IMR-90 (cell line): ENCODE measurements at regions not wholly inside any gene's neighbourhood (a gene's known extent, or its start where the extent isn't known, plus 50 kb on each side); places are given as distances from the start of the nearest gene placed in this dataset.

Experiments
- ATAC-seq: fragments of 200-7000 bp; cut with Tn5 transposase; 2 replicates; pipeline ENCODE4 v1.9.1; 2020; ENCODE audit warnings: low read depth, mild to moderate bottlenecking, moderate library complexity
- BruUV-seq: library from RNA; stranded (reverse); fragments of 400-500 nt; replicated peaks from 2 replicates; lab custom pipeline; 2021; lab: Mats Ljungman, UMichigan
- CTCF ChIA-PET: fragments of 300-600 bp; formaldehyde crosslinking; extraction: SDS; loops from one replicate; lab custom pipeline; 2021; ENCODE audit warnings: antibody characterized with exemption; lab: Yijun Ruan, JAX
- POLR2A ChIA-PET: fragments of 300-600 bp; sonication (Branson Sonifier 250); formaldehyde crosslinking; loops from one replicate; lab custom pipeline; 2022; ENCODE audit warnings: antibody characterized with exemption; ENCODE audit not compliant: unreplicated experiment; lab: Charles Lee
- DNase-seq: peaks from one replicate; pipeline ENCODE4 v3.0.0; 2013
- H2AFZ ChIP-seq: replicated peaks from 2 replicates; pipeline ENCODE3; 2013; ENCODE audit warnings: low read length, mild to moderate bottlenecking; ENCODE audit not compliant: poor library complexity
- H2AK5ac ChIP-seq: 2 replicates; pipeline ENCODE4 v1.6.1; 2013; ENCODE audit warnings: low read depth, low read length, inconsistent platforms
- H2AK9ac ChIP-seq: replicated peaks from 2 replicates; pipeline ENCODE3; 2013; ENCODE audit warnings: mild to moderate bottlenecking, low read depth, low read length, moderate library complexity; ENCODE audit not compliant: poor library complexity
- H2BK120ac ChIP-seq: 2 replicates; pipeline ENCODE4 v1.6.1; 2013; ENCODE audit warnings: low read depth, low read length, inconsistent platforms
- H2BK15ac ChIP-seq: 3 replicates; pipeline ENCODE4 v1.6.1; 2013; ENCODE audit warnings: low read depth, low read length, inconsistent platforms
- H2BK20ac ChIP-seq: 2 replicates; pipeline ENCODE4 v1.6.1; 2013; ENCODE audit warnings: low read depth, mild to moderate bottlenecking, inconsistent platforms, low read length, moderate library complexity
- H2BK5ac ChIP-seq: 2 replicates; pipeline ENCODE4 v1.6.1; 2013; ENCODE audit warnings: mild to moderate bottlenecking, low read depth, low read length, inconsistent platforms; ENCODE audit not compliant: poor library complexity, severe bottlenecking
- H3K14ac ChIP-seq: replicated peaks from 2 replicates; pipeline ENCODE4 v1.6.1; 2013; ENCODE audit warnings: low read depth, low read length, inconsistent platforms
- H3K18ac ChIP-seq: 2 replicates; pipeline ENCODE4 v1.6.1; 2013; ENCODE audit warnings: low read depth, low read length, control low read depth
- H3K23ac ChIP-seq: 2 replicates; pipeline ENCODE4 v1.6.1; 2013; ENCODE audit warnings: low read depth, low read length, inconsistent platforms
- H3K27ac ChIP-seq: 2 replicates; pipeline ENCODE4 v1.5.1; 2013; ENCODE audit warnings: mild to moderate bottlenecking, control low read depth, low read length; ENCODE audit not compliant: insufficient read depth
- H3K27me3 ChIP-seq: 2 replicates; pipeline ENCODE4 v1.6.1; 2013; ENCODE audit warnings: low read length; ENCODE audit not compliant: control insufficient read depth, insufficient read depth
- H3K36me3 ChIP-seq: 2 replicates; pipeline ENCODE4 v1.6.1; 2013; ENCODE audit warnings: low read length, mixed read lengths; ENCODE audit not compliant: control insufficient read depth, insufficient read depth
- H3K4ac ChIP-seq: 2 replicates; pipeline ENCODE4 v1.6.1; 2013; ENCODE audit warnings: low read depth, low read length, inconsistent platforms
- H3K4me1 ChIP-seq: 2 replicates; pipeline ENCODE4 v1.6.1; 2013; ENCODE audit warnings: low read length, mixed read lengths; ENCODE audit not compliant: control insufficient read depth, insufficient read depth
- H3K4me2 ChIP-seq: 2 replicates; pipeline ENCODE4 v1.6.1; 2013; ENCODE audit warnings: low read depth, mild to moderate bottlenecking, control low read depth, low read length, moderate library complexity
- H3K4me3 ChIP-seq: 2 replicates; pipeline ENCODE4 v1.5.1; 2013; ENCODE audit warnings: low read depth, mild to moderate bottlenecking, control low read depth, low read length, moderate library complexity; ENCODE audit not compliant: insufficient read depth
- H3K56ac ChIP-seq: 2 replicates; pipeline ENCODE4 v1.6.1; 2013; ENCODE audit warnings: low read length, inconsistent platforms; ENCODE audit not compliant: insufficient read depth; ENCODE audit errors: extremely low read depth
- H3K79me1 ChIP-seq, 2 experiments: 2 replicates each; pipeline ENCODE4 v1.6.1; 2013; ENCODE audit warnings: low read length in 2 of 2, inconsistent platforms in 1 of 2, low read depth in 1 of 2
- H3K9ac ChIP-seq: 2 replicates; pipeline ENCODE4 v1.6.1; 2013; ENCODE audit warnings: low read depth, low read length, control low read depth
- H3K9me1 ChIP-seq: 2 replicates; pipeline ENCODE4 v1.6.1; 2013; ENCODE audit warnings: low read length, inconsistent platforms; ENCODE audit not compliant: insufficient read depth
- H3K9me3 ChIP-seq: 2 replicates; pipeline ENCODE4 v1.6.1; 2013; ENCODE audit warnings: low read length; ENCODE audit not compliant: control insufficient read depth, insufficient read depth
- H4K20me1 ChIP-seq: 2 replicates; pipeline ENCODE4 v1.6.1; 2013; ENCODE audit warnings: low read length, inconsistent platforms; ENCODE audit not compliant: insufficient read depth
- H4K5ac ChIP-seq: 2 replicates; pipeline ENCODE4 v1.6.1; 2013; ENCODE audit warnings: mild to moderate bottlenecking, low read depth, low read length, control low read depth
- H4K8ac ChIP-seq, 2 experiments: 2 replicates each; pipeline ENCODE4 v1.6.1; 2013; ENCODE audit warnings: low read depth in 2 of 2, low read length in 2 of 2, control low read depth in 1 of 2, inconsistent platforms in 1 of 2
- H4K91ac ChIP-seq: 2 replicates; pipeline ENCODE4 v1.6.1; 2013; ENCODE audit warnings: low read depth, low read length, inconsistent platforms; ENCODE audit not compliant: insufficient read depth
- BHLHE40 ChIP-seq: fragments of 150-350 bp; IDR thresholded peaks from 2 replicates; pipeline ENCODE4 v1.6.1; 2016; ENCODE audit warnings: mild to moderate bottlenecking, low read depth, low read length
- CEBPB ChIP-seq: IDR thresholded peaks from 2 replicates; pipeline ENCODE4 v1.6.1; 2012; ENCODE audit warnings: low read depth, low read length, improper control_type of control experiment
- CHD1 ChIP-seq: IDR thresholded peaks from 2 replicates; pipeline ENCODE4 v1.6.1; 2012; ENCODE audit warnings: low read depth, low read length, improper control_type of control experiment
- FOS ChIP-seq: fragments of 150-350 bp; IDR thresholded peaks from 2 replicates; pipeline ENCODE4 v1.6.1; 2016; ENCODE audit warnings: low read depth, low read length
- MAFK ChIP-seq: IDR thresholded peaks from 2 replicates; pipeline ENCODE4 v1.6.1; 2012; ENCODE audit warnings: low read depth, low read length, improper control_type of control experiment
- MAZ ChIP-seq: IDR thresholded peaks from 2 replicates; pipeline ENCODE4 v1.6.1; 2012; ENCODE audit warnings: low read depth, mild to moderate bottlenecking, low read length, improper control_type of control experiment, moderate library complexity, borderline replicate concordance
- MXI1 ChIP-seq: IDR thresholded peaks from 2 replicates; pipeline ENCODE4 v1.6.1; 2012; ENCODE audit warnings: low read depth, mild to moderate bottlenecking, low read length, moderate library complexity, borderline replicate concordance
- NFE2L2 ChIP-seq: fragments of 150-350 bp; IDR thresholded peaks from 2 replicates; pipeline ENCODE4 v1.6.1; 2016; ENCODE audit warnings: low read depth, mild to moderate bottlenecking, low read length
- POLR2A ChIP-seq: IDR thresholded peaks from 2 replicates; pipeline ENCODE4 v1.6.1; 2012; ENCODE audit warnings: mild to moderate bottlenecking, low read depth, low read length
- RAD21 ChIP-seq: IDR thresholded peaks from 2 replicates; pipeline ENCODE4 v1.6.1; 2012; ENCODE audit warnings: low read length, improper control_type of control experiment
- RCOR1 ChIP-seq: IDR thresholded peaks from 2 replicates; pipeline ENCODE4 v1.6.1; 2012; ENCODE audit warnings: mild to moderate bottlenecking, low read length, improper control_type of control experiment; ENCODE audit not compliant: insufficient replicate concordance
- RFX5 ChIP-seq: IDR thresholded peaks from 2 replicates; pipeline ENCODE4 v1.8.0; 2012; ENCODE audit warnings: low read depth, mild to moderate bottlenecking, low read length, moderate library complexity
- SMC3 ChIP-seq: fragments of 150-350 bp; IDR thresholded peaks from 2 replicates; pipeline ENCODE4 v1.6.1; 2016; ENCODE audit warnings: low read depth, mild to moderate bottlenecking, antibody characterized with exemption, low read length, moderate library complexity
- USF2 ChIP-seq: fragments of 150-350 bp; IDR thresholded peaks from 2 replicates; pipeline ENCODE4 v1.6.1; 2017; ENCODE audit warnings: mild to moderate bottlenecking, antibody characterized with exemption, low read length, low read depth
- WGBS, 2 experiments: methylation state at CpG; one replicate each; pipeline versions ENCODE4 v1.1.5 to v1.1.7; 2013; ENCODE audit warnings: missing lambda C conversion rate in 2 of 2; ENCODE audit not compliant: insufficient read length in 1 of 2; ENCODE audit errors: extremely low coverage in 2 of 2; 5-methylcytosine and 5-hydroxymethylcytosine counted together
- dilution Hi-C: fragments of 300-500 bp; cut with HindIII; formaldehyde crosslinking; loops from one replicate; pipeline ENCODE4 v1.14.3; 2018; ENCODE audit warnings: low sequenced_read_pairs; ENCODE audit not compliant: unreplicated experiment
- in situ Hi-C: fragments of 300-500 bp; cut with MboI; formaldehyde crosslinking; loops from 3 replicates; pipeline ENCODE4 v1.14.3; 2019; ENCODE audit warnings: low sequenced_read_pairs, inconsistent platforms, mixed read lengths
- intact Hi-C: fragments of 100-400 bp; cut with micrococcal nuclease; formaldehyde crosslinking; loops from 2 replicates; pipeline ENCODE4 v1.10.0; 2022
- TF ChIP-seq, protein P1 (sequence below): fragments of 150-350 bp; IDR thresholded peaks from 2 replicates; pipeline ENCODE4 v1.6.1; 2016; ENCODE audit warnings: low read depth, mild to moderate bottlenecking, low read length, moderate library complexity, borderline replicate concordance
- TF ChIP-seq, protein P2 (sequence below): conservative IDR thresholded peaks from 2 replicates; pipeline ENCODE4 v1.5.1; 2012; ENCODE audit warnings: mild to moderate bottlenecking, low read depth, low read length, improper control_type of control experiment

- ChIA-PET CTCF (no interaction called here), POLR2A (no interaction called here)
- in situ Hi-C loops (no loop called here), intact Hi-C loops (no loop called here), dilution Hi-C loops (no loop called here)
- Histone ChIP-seq H4K91ac (no peak overlapping the region), H2BK15ac (no peak overlapping the region), H4K5ac (no peak overlapping the region), H2AK9ac (no peak overlapping the region), H2AFZ (no peak overlapping the region), H3K27me3 (no peaks in the 10 kb centered on the region), H3K36me3 (no peaks in the 10 kb centered on the region), H3K9ac (no peak overlapping the region), H3K4me3 (no peak overlapping the region), H4K8ac (no peak overlapping the region), H3K56ac (no peak overlapping the region), H3K27ac (no peak overlapping the region), H3K14ac (no peak overlapping the region), H2BK120ac (no peak overlapping the region), H4K20me1 (no peaks in the 10 kb centered on the region), H3K4me2 (no peak overlapping the region), H3K9me1 (no peaks in the 10 kb centered on the region), H2BK20ac (no peak overlapping the region), H2AK5ac (no peak overlapping the region), H3K4ac (no peak overlapping the region), H3K79me1 (no peaks in the 10 kb centered on the region), H3K9me3 (no peaks in the 10 kb centered on the region), H3K4me1 (no peaks in the 10 kb centered on the region), H2BK5ac (no peak overlapping the region), H3K18ac (no peak overlapping the region), H3K23ac (no peak overlapping the region)
- TF ChIP-seq USF2 (no peak), FOS (no peak), POLR2A (no peak), RCOR1 (no peak), RFX5 (no peak), CHD1 (no peak), MAFK (no peak), SMC3 (no peak), RAD21 (no peak), MAZ (no peak), MXI1 (no peak), NFE2L2 (no peak), CEBPB (no peak), BHLHE40 (no peak)
- TF ChIP-seq, protein P1, sequence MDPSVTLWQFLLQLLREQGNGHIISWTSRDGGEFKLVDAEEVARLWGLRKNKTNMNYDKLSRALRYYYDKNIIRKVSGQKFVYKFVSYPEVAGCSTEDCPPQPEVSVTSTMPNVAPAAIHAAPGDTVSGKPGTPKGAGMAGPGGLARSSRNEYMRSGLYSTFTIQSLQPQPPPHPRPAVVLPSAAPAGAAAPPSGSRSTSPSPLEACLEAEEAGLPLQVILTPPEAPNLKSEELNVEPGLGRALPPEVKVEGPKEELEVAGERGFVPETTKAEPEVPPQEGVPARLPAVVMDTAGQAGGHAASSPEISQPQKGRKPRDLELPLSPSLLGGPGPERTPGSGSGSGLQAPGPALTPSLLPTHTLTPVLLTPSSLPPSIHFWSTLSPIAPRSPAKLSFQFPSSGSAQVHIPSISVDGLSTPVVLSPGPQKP: no peak
- TF ChIP-seq, protein P2, sequence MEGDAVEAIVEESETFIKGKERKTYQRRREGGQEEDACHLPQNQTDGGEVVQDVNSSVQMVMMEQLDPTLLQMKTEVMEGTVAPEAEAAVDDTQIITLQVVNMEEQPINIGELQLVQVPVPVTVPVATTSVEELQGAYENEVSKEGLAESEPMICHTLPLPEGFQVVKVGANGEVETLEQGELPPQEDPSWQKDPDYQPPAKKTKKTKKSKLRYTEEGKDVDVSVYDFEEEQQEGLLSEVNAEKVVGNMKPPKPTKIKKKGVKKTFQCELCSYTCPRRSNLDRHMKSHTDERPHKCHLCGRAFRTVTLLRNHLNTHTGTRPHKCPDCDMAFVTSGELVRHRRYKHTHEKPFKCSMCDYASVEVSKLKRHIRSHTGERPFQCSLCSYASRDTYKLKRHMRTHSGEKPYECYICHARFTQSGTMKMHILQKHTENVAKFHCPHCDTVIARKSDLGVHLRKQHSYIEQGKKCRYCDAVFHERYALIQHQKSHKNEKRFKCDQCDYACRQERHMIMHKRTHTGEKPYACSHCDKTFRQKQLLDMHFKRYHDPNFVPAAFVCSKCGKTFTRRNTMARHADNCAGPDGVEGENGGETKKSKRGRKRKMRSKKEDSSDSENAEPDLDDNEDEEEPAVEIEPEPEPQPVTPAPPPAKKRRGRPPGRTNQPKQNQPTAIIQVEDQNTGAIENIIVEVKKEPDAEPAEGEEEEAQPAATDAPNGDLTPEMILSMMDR: no peak
- DNase-seq (no peak), ATAC-seq (no peak)
- 75% methylated on average over 2 of the region's 4 CpGs; no CpG with 5 or more reads in 1 of the 2 experiments for WGBS, 2 experiments
- BruUV-seq: no TSS peak
These were observed 270.3 kb upstream of the CFAP20DC start for GRCh38 chr3:59320080-59320479.
